Breast epithelium (tissue), 3 donors: ENCODE measurements at regions not wholly inside any gene's neighbourhood (a gene's known extent, or its start where the extent isn't known, plus 50 kb on each side); places are given as distances from the start of the nearest gene placed in this dataset.

Experiments used
- CTCF ChIP-seq, 3 donors: fragments of 450-650 bp; IDR thresholded peaks; one replicate each; pipeline ENCODE4 v1.5.1; 2016 to 2017; ENCODE audit warnings: antibody characterized with exemption in 3 of 3, mild to moderate bottlenecking in 3 of 3, moderate library complexity in 3 of 3
- POLR2A ChIP-seq: fragments of 450-650 bp; IDR thresholded peaks from one replicate; pipeline ENCODE4 v1.6.1; 2016; ENCODE audit warnings: antibody characterized with exemption, mild to moderate bottlenecking, moderate library complexity
- POLR2AphosphoS5 ChIP-seq, 3 donors: sonication (generic); formaldehyde crosslinking; IDR thresholded peaks; one replicate each; pipeline ENCODE4 v1.6.1; 2017; ENCODE audit warnings: antibody characterized with exemption in 3 of 3

- TF ChIP-seq POLR2AphosphoS5 (IDR thresholded peaks at IDR 0.05) (no peak), CTCF (IDR thresholded peaks at IDR 0.05) (no peak), POLR2A (no peak)
Measured at GRCh38 chr2:2422621-2423020, 91.5 kb upstream of the MYT1L start.
